ENCODE measurements at regions not wholly inside any gene's neighbourhood (a gene's known extent, or its start where the extent isn't known, plus 50 kb on each side); places are given as distances from the start of the nearest gene placed in this dataset.

- no peak for TF ChIP-seq POLR2A (IDR thresholded peaks at IDR 0.05)
- no peak for TF ChIP-seq POLR2AphosphoS5 (IDR thresholded peaks at IDR 0.05; ENCODE audit: insufficient read depth in 1 of 2, low read depth in 1 of 2)
- TF ChIP-seq CTCF (IDR thresholded peaks at IDR 0.05) = no peak
Observed at GRCh38 chr15:70471517-70471916, 291.8 kb downstream of the UACA start.
